Trophoblast cell (in vitro differentiated cells and primary cell): ENCODE measurements at regions not wholly inside any gene's neighbourhood (a gene's known extent, or its start where the extent isn't known, plus 50 kb on each side); places are given as distances from the start of the nearest gene placed in this dataset.

Experiments used
- DNase-seq, 2 donors: peaks; one replicate each; pipeline ENCODE4 v3.0.0-alpha.2; 2016
- H2AFZ ChIP-seq: 2 replicates; pipeline ENCODE4 v1.6.1; 2013; ENCODE audit warnings: low read length, moderate library complexity, mild to moderate bottlenecking; ENCODE audit not compliant: insufficient read depth, poor library complexity
- H2AK5ac ChIP-seq: 2 replicates; pipeline ENCODE4 v1.6.1; 2013; ENCODE audit warnings: mild to moderate bottlenecking, low read length
- H2BK120ac ChIP-seq: 2 replicates; pipeline ENCODE4 v1.6.1; 2013; ENCODE audit warnings: low read length, mild to moderate bottlenecking, moderate library complexity; ENCODE audit not compliant: insufficient read depth, poor library complexity
- H2BK12ac ChIP-seq: 2 replicates; pipeline ENCODE4 v1.6.1; 2013; ENCODE audit warnings: mild to moderate bottlenecking, low read length, moderate library complexity
- H2BK5ac ChIP-seq: 2 replicates; pipeline ENCODE4 v1.6.1; 2013; ENCODE audit warnings: low read length, low read depth, moderate library complexity, mild to moderate bottlenecking; ENCODE audit not compliant: poor library complexity
- H3K14ac ChIP-seq: 2 replicates; pipeline ENCODE4 v1.6.1; 2013; ENCODE audit warnings: mild to moderate bottlenecking, low read length
- H3K18ac ChIP-seq: 2 replicates; pipeline ENCODE4 v1.6.1; 2013; ENCODE audit warnings: mild to moderate bottlenecking, low read length
- H3K23ac ChIP-seq: 2 replicates; pipeline ENCODE4 v1.6.1; 2013; ENCODE audit warnings: low read length
- H3K27ac ChIP-seq: 2 replicates; pipeline ENCODE4 v1.5.1; 2013; ENCODE audit warnings: low read depth, mild to moderate bottlenecking, inconsistent platforms, low read length, moderate library complexity
- H3K27me3 ChIP-seq: 2 replicates; pipeline ENCODE4 v1.6.1; 2013; ENCODE audit warnings: inconsistent platforms, mild to moderate bottlenecking, low read length, moderate library complexity; ENCODE audit not compliant: insufficient read depth
- H3K36me3 ChIP-seq, 2 experiments: 1 replicate in 1 of 2; 2 replicates in 1 of 2; pipeline ENCODE4 v1.6.1; 2013; ENCODE audit warnings: low read length in 2 of 2, mild to moderate bottlenecking in 2 of 2, moderate library complexity in 1 of 2; ENCODE audit not compliant: insufficient read depth in 2 of 2, control insufficient read depth in 1 of 2
- H3K4ac ChIP-seq: 2 replicates; pipeline ENCODE4 v1.6.1; 2013; ENCODE audit warnings: low read depth, mild to moderate bottlenecking, low read length, moderate library complexity
- H3K4me1 ChIP-seq, 2 experiments: 1 replicate in 1 of 2; 2 replicates in 1 of 2; pipeline ENCODE4 v1.6.1; 2013; ENCODE audit warnings: low read length in 2 of 2, mild to moderate bottlenecking in 2 of 2, moderate library complexity in 1 of 2; ENCODE audit not compliant: insufficient read depth in 2 of 2, control insufficient read depth in 1 of 2
- H3K4me2 ChIP-seq: 2 replicates; pipeline ENCODE4 v1.6.1; 2013; ENCODE audit warnings: inconsistent platforms, mild to moderate bottlenecking, low read length, moderate library complexity
- H3K4me3 ChIP-seq: 2 replicates; pipeline ENCODE4 v1.5.1; 2013; ENCODE audit warnings: mild to moderate bottlenecking, low read depth, low read length, inconsistent platforms
- H3K79me1 ChIP-seq: one replicate; pipeline ENCODE4 v1.6.1; 2013; ENCODE audit warnings: low read length
- H3K79me2 ChIP-seq: 2 replicates; pipeline ENCODE4 v1.6.1; 2013; ENCODE audit warnings: low read length, mild to moderate bottlenecking; ENCODE audit not compliant: control insufficient read depth, insufficient read depth, poor library complexity
- H3K9ac ChIP-seq: 2 replicates; pipeline ENCODE4 v1.6.1; 2013; ENCODE audit warnings: mild to moderate bottlenecking, low read length
- H3K9me3 ChIP-seq: 2 replicates; pipeline ENCODE4 v1.6.1; 2013; ENCODE audit warnings: low read depth, mild to moderate bottlenecking, control low read depth, inconsistent platforms, low read length; ENCODE audit not compliant: insufficient read depth
- H4K12ac ChIP-seq: 2 replicates; pipeline ENCODE4 v1.6.1; 2013; ENCODE audit warnings: low read depth, mild to moderate bottlenecking, low read length, moderate library complexity
- H4K8ac ChIP-seq: 2 replicates; pipeline ENCODE4 v1.6.1; 2013; ENCODE audit warnings: low read depth, mild to moderate bottlenecking, low read length, moderate library complexity
- H4K91ac ChIP-seq: one replicate; pipeline ENCODE4 v1.6.1; 2013; ENCODE audit warnings: low read depth, mild to moderate bottlenecking, low read length, moderate library complexity
- WGBS: extraction: QIAGEN DNeasy Blood & Tissue Kit; methylation state at CpG from one replicate; pipeline ENCODE4 v1.1.7; 2013; ENCODE audit warnings: missing lambda C conversion rate; ENCODE audit not compliant: insufficient read length, insufficient coverage; ENCODE audit errors: extremely low coverage; 5-methylcytosine and 5-hydroxymethylcytosine counted together

DNA sequence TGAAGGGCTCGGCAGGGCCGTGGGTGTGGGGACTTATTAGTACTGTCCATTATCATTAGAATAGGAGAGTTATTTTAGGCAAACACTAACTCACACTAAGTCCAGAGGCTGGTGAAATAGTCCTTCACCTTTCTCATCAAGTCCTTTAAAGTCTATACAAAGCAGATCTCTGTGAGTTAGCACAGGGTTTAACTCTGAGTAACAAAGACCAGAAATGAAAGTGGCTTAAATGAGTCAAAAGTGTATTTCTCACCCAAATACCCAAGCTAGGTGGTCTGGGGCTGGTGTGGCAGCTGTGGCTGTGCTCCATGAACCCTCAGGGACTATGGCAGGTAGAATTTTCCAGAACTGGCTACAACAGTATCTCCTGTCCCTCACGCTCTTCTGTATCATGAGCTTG is 263.2 kb downstream of the BCOR start:
- WGBS: no CpG with 5 or more reads among the region's 3 CpGs
- Histone ChIP-seq H3K79me1 (no peaks in the 10 kb centered on the region), H3K4me1 (no peaks in the 10 kb centered on the region), H4K91ac (no peak overlapping the region), H2BK5ac (no peak overlapping the region), H4K12ac (no peak overlapping the region), H2BK12ac (no peak overlapping the region), H3K36me3 (no peaks in the 10 kb centered on the region), H3K4ac (no peak overlapping the region), H4K8ac (no peak overlapping the region), H2BK120ac (no peak overlapping the region), H3K27ac (no peak overlapping the region), H3K4me3 (no peak overlapping the region), H3K23ac (no peak overlapping the region), H3K27me3 (no peaks in the 10 kb centered on the region), H3K4me2 (no peak overlapping the region), H2AFZ (no peak overlapping the region), H3K9me3 (peaks cover under 1% of the 10 kb centered on the region), H2AK5ac (no peak overlapping the region), H3K14ac (no peak overlapping the region), H3K79me2 (no peaks in the 10 kb centered on the region), H3K9ac (no peak overlapping the region), H3K18ac (no peak overlapping the region)
- no peak for DNase-seq

GRCh38 chrX:39835241-39835640 is 262.5 kb downstream of the BCOR start:
- no peaks in the 10 kb centered on the region for H3K36me3 ChIP-seq
- no CpG with 5 or more reads among the region's 5 CpGs for WGBS
- H3K23ac ChIP-seq: no peak overlapping the region
- no peaks in the 10 kb centered on the region for H3K79me2 ChIP-seq
- H4K91ac ChIP-seq: no peak overlapping the region
- H3K18ac ChIP-seq: no peak overlapping the region
- H3K4me1 ChIP-seq: no peaks in the 10 kb centered on the region
- no peak overlapping the region for H3K27ac ChIP-seq
- H3K14ac ChIP-seq: no peak overlapping the region
- no peaks in the 10 kb centered on the region for H3K79me1 ChIP-seq
- no peak overlapping the region for H2BK120ac ChIP-seq
- H3K4me2 ChIP-seq: no peak overlapping the region
- no peak overlapping the region for H4K12ac ChIP-seq
- H3K4ac ChIP-seq: no peak overlapping the region
- no peak overlapping the region for H2BK12ac ChIP-seq
- H3K4me3 ChIP-seq: no peak overlapping the region
- no peak overlapping the region for H4K8ac ChIP-seq
- H2AFZ ChIP-seq: no peak overlapping the region
- no peak for DNase-seq
- H2BK5ac ChIP-seq: no peak overlapping the region
- H3K9ac ChIP-seq: no peak overlapping the region
- no peaks in the 10 kb centered on the region for H3K27me3 ChIP-seq
- H2AK5ac ChIP-seq: no peak overlapping the region
- H3K9me3 ChIP-seq: no peaks in the 10 kb centered on the region

DNA sequence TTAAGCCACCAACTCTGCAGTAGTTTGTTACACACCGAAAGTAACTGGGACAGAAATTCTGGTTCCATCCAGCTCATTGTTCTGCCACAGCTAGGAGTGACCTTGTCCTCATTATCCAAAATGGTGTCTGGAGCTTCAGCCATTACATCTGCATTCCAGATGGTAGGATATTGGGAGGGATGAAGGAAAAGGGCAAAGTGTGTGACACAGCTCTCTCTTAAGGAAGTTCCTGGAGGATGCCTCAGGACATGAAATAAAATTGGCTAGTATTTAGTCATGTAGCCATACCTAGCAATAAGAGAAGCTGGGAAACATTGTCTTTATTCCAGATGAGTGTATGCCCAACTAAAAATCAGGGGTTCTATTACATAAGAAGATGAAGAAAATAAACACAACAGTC is 262.0 kb downstream of the BCOR start:
- no peak overlapping the region for H4K91ac ChIP-seq
- no peak overlapping the region for H3K4me3 ChIP-seq
- H2BK5ac ChIP-seq: no peak overlapping the region
- no CpG with 5 or more reads among the region's 1 CpG for WGBS
- H3K4ac ChIP-seq: no peak overlapping the region
- no peak overlapping the region for H3K14ac ChIP-seq
- no peak overlapping the region for H4K12ac ChIP-seq
- H3K27me3 ChIP-seq: no peaks in the 10 kb centered on the region
- no peak for DNase-seq
- no peak overlapping the region for H3K18ac ChIP-seq
- H3K9me3 ChIP-seq: no peaks in the 10 kb centered on the region
- H2BK120ac ChIP-seq: no peak overlapping the region
- no peaks in the 10 kb centered on the region for H3K4me1 ChIP-seq
- no peaks in the 10 kb centered on the region for H3K79me1 ChIP-seq
- H3K23ac ChIP-seq: no peak overlapping the region
- H3K27ac ChIP-seq: no peak overlapping the region
- H3K79me2 ChIP-seq: no peaks in the 10 kb centered on the region
- H3K4me2 ChIP-seq: no peak overlapping the region
- no peak overlapping the region for H4K8ac ChIP-seq
- no peaks in the 10 kb centered on the region for H3K36me3 ChIP-seq
- no peak overlapping the region for H2BK12ac ChIP-seq
- no peak overlapping the region for H2AFZ ChIP-seq
- H2AK5ac ChIP-seq: no peak overlapping the region
- H3K9ac ChIP-seq: no peak overlapping the region

DNA sequence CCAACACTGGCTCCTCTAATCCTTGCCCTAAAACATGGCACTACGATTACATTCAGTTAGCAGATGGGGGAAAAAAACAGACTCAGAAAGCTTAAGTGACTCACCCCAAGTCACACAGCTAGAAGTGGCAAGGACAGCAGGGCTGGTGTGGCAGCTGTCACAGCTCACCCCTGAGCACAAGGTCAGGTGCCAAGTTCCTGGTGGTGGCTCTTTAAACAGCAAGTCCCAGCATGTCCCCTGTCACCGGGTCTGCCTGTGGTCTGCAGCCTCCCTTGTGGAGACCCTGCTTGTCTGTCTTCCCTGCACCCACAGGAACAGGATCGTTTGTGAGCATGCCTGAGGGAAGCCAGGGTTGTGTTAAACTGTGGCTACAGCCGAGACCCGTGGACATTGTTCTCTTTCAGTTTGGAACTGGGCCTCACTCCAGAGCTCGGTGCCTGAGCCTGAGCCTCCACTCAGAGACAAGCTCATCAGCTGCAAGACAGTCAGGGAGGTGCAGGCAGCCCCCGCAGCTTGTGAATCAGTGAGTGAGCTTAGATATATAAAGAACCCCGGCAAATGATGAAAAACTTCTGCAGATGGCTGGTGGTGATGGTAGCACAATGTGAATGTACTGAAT is 260.8 kb downstream of the BCOR start:
- DNase-seq: no peak
- Histone ChIP-seq H3K4me1 (no peaks in the 10 kb centered on the region), H3K27me3 (no peaks in the 10 kb centered on the region), H2BK5ac (no peak overlapping the region), H2AFZ (no peak overlapping the region), H3K4me3 (no peak overlapping the region), H3K79me2 (no peaks in the 10 kb centered on the region), H3K27ac (no peak overlapping the region), H2AK5ac (no peak overlapping the region), H2BK12ac (no peak overlapping the region), H3K36me3 (no peaks in the 10 kb centered on the region), H3K9me3 (no peaks in the 10 kb centered on the region), H3K14ac (no peak overlapping the region), H3K18ac (no peak overlapping the region), H4K8ac (no peak overlapping the region), H2BK120ac (no peak overlapping the region), H3K4me2 (no peak overlapping the region), H4K91ac (no peak overlapping the region), H3K79me1 (no peaks in the 10 kb centered on the region), H3K9ac (no peak overlapping the region), H3K4ac (no peak overlapping the region), H4K12ac (no peak overlapping the region), H3K23ac (no peak overlapping the region)
- WGBS: no CpG with 5 or more reads among the region's 8 CpGs
